ENCODE measurements at regions not wholly inside any gene's neighbourhood (a gene's known extent, or its start where the extent isn't known, plus 50 kb on each side); places are given as distances from the start of the nearest gene placed in this dataset.

GRCh38 chr5:9721161-9721560, 91.0 kb upstream of the TAS2R1 start:
- TF ChIP-seq CTCF (conservative IDR thresholded peaks at IDR 0.05; ENCODE audit: low read length) (no peak), EZH2phosphoT487 (IDR thresholded peaks at IDR 0.05; ENCODE audit: borderline replicate concordance, low read depth, low read length) (no peak)
